ENCODE measurements at regions not wholly inside any gene's neighbourhood (a gene's known extent, or its start where the extent isn't known, plus 50 kb on each side); places are given as distances from the start of the nearest gene placed in this dataset.

DNA sequence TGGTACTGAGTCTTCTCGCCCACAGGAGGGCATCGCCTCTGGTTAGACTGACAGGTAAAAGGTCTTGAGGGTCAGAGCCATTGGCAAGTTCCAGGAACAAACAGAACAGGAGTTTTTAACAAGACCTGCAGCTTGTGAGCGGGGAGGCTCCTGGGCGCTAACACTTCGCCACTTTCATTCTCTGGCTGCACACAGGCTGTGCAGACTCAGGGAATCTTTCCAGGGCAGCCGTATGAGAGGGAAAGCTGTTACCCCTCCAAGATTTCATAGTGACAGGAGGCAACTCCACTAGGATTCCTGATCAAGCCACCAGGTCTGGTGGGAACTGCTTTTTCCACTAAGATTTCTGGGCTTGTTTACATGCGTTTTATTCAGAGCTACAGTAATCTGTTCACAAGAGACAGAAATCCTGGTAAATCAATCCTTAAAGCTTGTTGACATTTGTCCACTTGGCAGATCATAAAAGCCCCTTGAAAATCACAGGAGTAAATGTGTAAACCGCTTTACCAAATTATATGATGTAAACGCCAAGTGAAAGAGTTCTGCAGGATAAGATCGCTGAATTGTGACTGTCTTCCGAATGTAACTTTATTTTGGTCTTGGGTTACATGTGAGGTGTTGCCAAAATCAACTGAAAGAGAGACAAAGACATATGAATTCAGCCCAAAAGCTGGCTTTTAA is 190.6 kb downstream of the MZT1 start:
- H2AFZ ChIP-seq (ENCODE audit: low read depth, low read length), result no peak overlapping the region
- no peak overlapping the region for H3K9ac ChIP-seq (ENCODE audit: low read length)
- H3K79me2 ChIP-seq (replicated peaks; ENCODE audit: insufficient read depth, low read length), result no peaks in the 10 kb centered on the region
- no peaks in the 10 kb centered on the region for H3F3A ChIP-seq (ENCODE audit: insufficient read depth, low read length, poor library complexity, severe bottlenecking)
- H3K4me2 ChIP-seq (ENCODE audit: low read length), result no peak overlapping the region
- no peaks in the 10 kb centered on the region for H4K20me1 ChIP-seq (ENCODE audit: insufficient read depth)
- no peak for TF ChIP-seq REST (IDR thresholded peaks at IDR 0.05; ENCODE audit: borderline replicate concordance)
- H3K36me3 ChIP-seq (ENCODE audit: insufficient read depth, low read length), result no peaks in the 10 kb centered on the region
- H3K27me3 ChIP-seq (ENCODE audit: insufficient read depth, low read depth, low read length), result peaks cover 52% of the 10 kb centered on the region
- H3K4me3 ChIP-seq (ENCODE audit: low read length), result no peak overlapping the region
- no peaks in the 10 kb centered on the region for H3K9me3 ChIP-seq (ENCODE audit: low read length)
- H3K27ac ChIP-seq (ENCODE audit: low read length), result no peak overlapping the region
- no peaks in the 10 kb centered on the region for H3K9me2 ChIP-seq (ENCODE audit: insufficient read depth, low read length)

- no peaks in the 10 kb centered on the region for H3K9me2 ChIP-seq (ENCODE audit: insufficient read depth, low read length)
- H3K27me3 ChIP-seq (ENCODE audit: insufficient read depth, low read depth, low read length), result peaks cover 61% of the 10 kb centered on the region
- no peak overlapping the region for H3K4me3 ChIP-seq (ENCODE audit: low read length)
- no peak overlapping the region for H2AFZ ChIP-seq (ENCODE audit: low read depth, low read length)
- no peak for TF ChIP-seq RAD21 (conservative IDR thresholded peaks at IDR 0.05)
- TF ChIP-seq POLR2AphosphoS5 (IDR thresholded peaks at IDR 0.05), result no peak
- no peak for TF ChIP-seq REST (IDR thresholded peaks at IDR 0.05; ENCODE audit: borderline replicate concordance)
- no peak for TF ChIP-seq EZH2 (IDR thresholded peaks at IDR 0.05; ENCODE audit: borderline replicate concordance, insufficient read depth, low read length, poor library complexity, severe bottlenecking)
- TF ChIP-seq EP300 (conservative IDR thresholded peaks at IDR 0.05; ENCODE audit: poor library complexity, severe bottlenecking), result no peak
- TF ChIP-seq TAF1 (IDR thresholded peaks at IDR 0.05; ENCODE audit: low read depth), result no peak
- no peak for TF ChIP-seq SMC3 (conservative IDR thresholded peaks at IDR 0.05; ENCODE audit: poor library complexity)
- TF ChIP-seq, protein P1, sequence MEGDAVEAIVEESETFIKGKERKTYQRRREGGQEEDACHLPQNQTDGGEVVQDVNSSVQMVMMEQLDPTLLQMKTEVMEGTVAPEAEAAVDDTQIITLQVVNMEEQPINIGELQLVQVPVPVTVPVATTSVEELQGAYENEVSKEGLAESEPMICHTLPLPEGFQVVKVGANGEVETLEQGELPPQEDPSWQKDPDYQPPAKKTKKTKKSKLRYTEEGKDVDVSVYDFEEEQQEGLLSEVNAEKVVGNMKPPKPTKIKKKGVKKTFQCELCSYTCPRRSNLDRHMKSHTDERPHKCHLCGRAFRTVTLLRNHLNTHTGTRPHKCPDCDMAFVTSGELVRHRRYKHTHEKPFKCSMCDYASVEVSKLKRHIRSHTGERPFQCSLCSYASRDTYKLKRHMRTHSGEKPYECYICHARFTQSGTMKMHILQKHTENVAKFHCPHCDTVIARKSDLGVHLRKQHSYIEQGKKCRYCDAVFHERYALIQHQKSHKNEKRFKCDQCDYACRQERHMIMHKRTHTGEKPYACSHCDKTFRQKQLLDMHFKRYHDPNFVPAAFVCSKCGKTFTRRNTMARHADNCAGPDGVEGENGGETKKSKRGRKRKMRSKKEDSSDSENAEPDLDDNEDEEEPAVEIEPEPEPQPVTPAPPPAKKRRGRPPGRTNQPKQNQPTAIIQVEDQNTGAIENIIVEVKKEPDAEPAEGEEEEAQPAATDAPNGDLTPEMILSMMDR (IDR thresholded peaks at IDR 0.05; ENCODE audit: poor library complexity, severe bottlenecking), result no peak
- no peak for TF ChIP-seq MXI1 (conservative IDR thresholded peaks at IDR 0.05; ENCODE audit: poor library complexity, severe bottlenecking)
- no peaks in the 10 kb centered on the region for H3K36me3 ChIP-seq (ENCODE audit: insufficient read depth, low read length)
- no peaks in the 10 kb centered on the region for H3K79me2 ChIP-seq (replicated peaks; ENCODE audit: insufficient read depth, low read length)
- no peaks in the 10 kb centered on the region for H3F3A ChIP-seq (ENCODE audit: insufficient read depth, low read length, poor library complexity, severe bottlenecking)
- no peak overlapping the region for H3K4me2 ChIP-seq (ENCODE audit: low read length)
- H3K27ac ChIP-seq (ENCODE audit: low read length), result no peak overlapping the region
- no peaks in the 10 kb centered on the region for H4K20me1 ChIP-seq (ENCODE audit: insufficient read depth)
- H3K9ac ChIP-seq (ENCODE audit: low read length), result no peak overlapping the region
- no peaks in the 10 kb centered on the region for H3K9me3 ChIP-seq (ENCODE audit: low read length)
These were observed 192.3 kb downstream of the MZT1 start for GRCh38 chr13:72534951-72535640.

Measured in neural cell (in vitro differentiated cells).